Upper lobe of left lung (tissue), 4 donors: ENCODE measurements at regions not wholly inside any gene's neighbourhood (a gene's known extent, or its start where the extent isn't known, plus 50 kb on each side); places are given as distances from the start of the nearest gene placed in this dataset.
A peak's percentile ranks its signal among the peaks of the same experiment; 100 is the strongest.

Experiments used
- POLR2A ChIP-seq, 4 donors: fragments of 450-650 bp; IDR thresholded peaks; one replicate each; pipeline ENCODE4 v1.5.1; 2016 to 2017; ENCODE audit warnings: antibody characterized with exemption in 4 of 4, mild to moderate bottlenecking in 2 of 4
- POLR2AphosphoS5 ChIP-seq, 2 donors: sonication (generic); formaldehyde crosslinking; IDR thresholded peaks; one replicate each; pipeline ENCODE4 v1.5.1; 2017; ENCODE audit warnings: antibody characterized with exemption in 2 of 2
- TF ChIP-seq, protein P1 (sequence below), 6 experiments: fragments of 450-650 bp in 4 of 6; fragments of 200-600 bp in 2 of 6; sonication (generic) in 2 of 6; IDR thresholded peaks; one replicate each; pipeline ENCODE4 v1.5.1; 2016 to 2019; ENCODE audit warnings: antibody characterized with exemption in 6 of 6

DNA sequence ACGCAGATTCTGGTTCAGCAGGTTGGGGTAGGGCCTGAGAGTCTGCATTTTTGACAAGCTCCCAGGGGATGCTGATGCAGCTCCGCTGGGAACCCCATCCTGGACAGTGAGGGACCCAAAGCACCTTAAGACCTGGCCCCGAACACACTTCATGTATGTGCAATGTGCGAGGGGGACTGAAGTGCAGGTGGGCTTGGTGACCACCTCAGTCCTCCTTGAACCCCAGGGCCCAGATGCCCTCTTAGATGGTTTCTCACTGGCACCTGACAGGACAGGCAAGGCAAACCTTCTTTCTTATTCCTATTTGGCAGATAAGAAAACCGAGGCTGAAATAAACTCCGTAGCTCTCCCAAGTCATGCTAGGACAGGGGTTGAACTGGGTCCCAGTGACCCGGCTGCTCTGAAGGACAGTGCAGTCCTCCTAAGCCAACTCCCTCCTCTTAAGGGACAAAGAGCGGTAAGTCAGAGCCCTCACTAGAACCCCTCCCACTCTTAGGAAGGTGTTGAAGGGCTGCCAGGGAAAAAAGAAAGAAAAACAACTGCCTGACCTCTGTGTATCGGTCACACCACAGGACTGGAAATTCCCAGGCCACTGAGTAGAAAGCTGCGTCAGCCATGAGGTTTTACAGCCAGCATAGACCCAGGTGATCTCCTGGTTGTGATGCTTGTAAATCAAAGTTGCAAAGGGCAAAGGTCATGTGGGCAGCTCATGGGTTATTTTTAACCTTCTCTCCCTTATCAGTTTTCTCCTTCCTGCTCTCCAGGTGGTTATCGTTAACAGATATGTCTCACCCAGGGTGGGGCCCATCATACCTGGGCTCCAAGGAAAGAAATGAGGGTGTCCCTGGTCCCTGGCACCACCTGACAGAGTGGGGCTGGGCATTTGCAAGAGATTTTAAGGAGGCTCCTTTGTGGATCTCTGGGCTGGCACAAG lies 90.9 kb upstream of the SMNDC1 start:
- TF ChIP-seq, protein P1, sequence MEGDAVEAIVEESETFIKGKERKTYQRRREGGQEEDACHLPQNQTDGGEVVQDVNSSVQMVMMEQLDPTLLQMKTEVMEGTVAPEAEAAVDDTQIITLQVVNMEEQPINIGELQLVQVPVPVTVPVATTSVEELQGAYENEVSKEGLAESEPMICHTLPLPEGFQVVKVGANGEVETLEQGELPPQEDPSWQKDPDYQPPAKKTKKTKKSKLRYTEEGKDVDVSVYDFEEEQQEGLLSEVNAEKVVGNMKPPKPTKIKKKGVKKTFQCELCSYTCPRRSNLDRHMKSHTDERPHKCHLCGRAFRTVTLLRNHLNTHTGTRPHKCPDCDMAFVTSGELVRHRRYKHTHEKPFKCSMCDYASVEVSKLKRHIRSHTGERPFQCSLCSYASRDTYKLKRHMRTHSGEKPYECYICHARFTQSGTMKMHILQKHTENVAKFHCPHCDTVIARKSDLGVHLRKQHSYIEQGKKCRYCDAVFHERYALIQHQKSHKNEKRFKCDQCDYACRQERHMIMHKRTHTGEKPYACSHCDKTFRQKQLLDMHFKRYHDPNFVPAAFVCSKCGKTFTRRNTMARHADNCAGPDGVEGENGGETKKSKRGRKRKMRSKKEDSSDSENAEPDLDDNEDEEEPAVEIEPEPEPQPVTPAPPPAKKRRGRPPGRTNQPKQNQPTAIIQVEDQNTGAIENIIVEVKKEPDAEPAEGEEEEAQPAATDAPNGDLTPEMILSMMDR (IDR thresholded peaks at IDR 0.05), result no peak
- TF ChIP-seq POLR2A (IDR thresholded peaks at IDR 0.05) (no peak), POLR2AphosphoS5 (IDR thresholded peaks at IDR 0.05) (peak; percentile 36 to 52)
